Spleen (tissue), 7 donors: ENCODE measurements at regions not wholly inside any gene's neighbourhood (a gene's known extent, or its start where the extent isn't known, plus 50 kb on each side); places are given as distances from the start of the nearest gene placed in this dataset.

ENCODE experiments used
- CTCF ChIP-seq, 11 experiments: fragments of 200-600 bp in 7 of 11; fragments of 450-650 bp in 4 of 11; sonication (generic) in 4 of 11; IDR thresholded peaks in 8 of 11; conservative IDR thresholded peaks in 3 of 11; 1 replicate in 7 of 11; 2 replicates in 4 of 11; pipeline versions ENCODE4 v1.4.0 to v1.8.0; 2016 to 2021; ENCODE audit warnings: antibody characterized with exemption in 11 of 11, inconsistent platforms in 4 of 11, mild to moderate bottlenecking in 1 of 11
- POLR2AphosphoS5 ChIP-seq, 3 donors: sonication (generic); formaldehyde crosslinking; IDR thresholded peaks; one replicate each; pipeline ENCODE4 v1.5.1; 2017; ENCODE audit warnings: antibody characterized with exemption in 3 of 3
- donor health status: DM: no; HTN: no; CAD: no; lungs with moderate emphysema.
- donor health status: DM: no; HTN: no; CAD: no.
- donor health status: DM: no; HTN: no; CAD: no.

- no peak for TF ChIP-seq CTCF (IDR thresholded peaks at IDR 0.05 in 8 of 11, conservative IDR thresholded peaks at IDR 0.05 in 3 of 11)
- no peak for TF ChIP-seq POLR2AphosphoS5 (IDR thresholded peaks at IDR 0.05)
Measured at GRCh38 chr15:31252171-31252785, 74.4 kb upstream of the KLF13 start.
